GM18861 (cell line): ENCODE measurements at regions not wholly inside any gene's neighbourhood (a gene's known extent, or its start where the extent isn't known, plus 50 kb on each side); places are given as distances from the start of the nearest gene placed in this dataset.

ENCODE experiments used
- ATAC-seq: cut with Tn5 transposase; IDR thresholded peaks from one replicate; pipeline ENCODE4 v1.9.1; 2021; ENCODE audit not compliant: unreplicated experiment

DNA sequence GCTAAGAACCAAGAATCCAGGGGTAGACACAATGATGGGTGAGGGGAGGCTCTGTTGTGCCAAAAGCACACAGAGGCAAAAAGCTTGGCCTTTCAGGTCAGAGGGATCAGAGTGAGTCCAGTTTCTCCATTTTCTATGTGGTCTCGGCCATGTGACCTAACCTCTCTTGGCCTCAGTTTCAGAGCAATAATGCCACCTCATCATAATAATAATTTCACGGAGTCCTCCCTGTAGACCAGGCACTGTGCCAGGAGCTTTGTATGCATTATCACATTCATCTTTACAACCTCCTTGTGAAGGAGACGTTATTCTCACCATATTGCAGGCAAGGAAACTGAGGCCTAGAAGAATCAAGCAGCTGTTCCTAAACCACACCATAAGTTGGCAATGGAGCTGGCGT is 120.2 kb downstream of the WT1 start:
- ATAC-seq: no peak

- ATAC-seq: no peak
Measured at GRCh38 chr11:32316232-32316631, 119.1 kb downstream of the WT1 start.

DNA sequence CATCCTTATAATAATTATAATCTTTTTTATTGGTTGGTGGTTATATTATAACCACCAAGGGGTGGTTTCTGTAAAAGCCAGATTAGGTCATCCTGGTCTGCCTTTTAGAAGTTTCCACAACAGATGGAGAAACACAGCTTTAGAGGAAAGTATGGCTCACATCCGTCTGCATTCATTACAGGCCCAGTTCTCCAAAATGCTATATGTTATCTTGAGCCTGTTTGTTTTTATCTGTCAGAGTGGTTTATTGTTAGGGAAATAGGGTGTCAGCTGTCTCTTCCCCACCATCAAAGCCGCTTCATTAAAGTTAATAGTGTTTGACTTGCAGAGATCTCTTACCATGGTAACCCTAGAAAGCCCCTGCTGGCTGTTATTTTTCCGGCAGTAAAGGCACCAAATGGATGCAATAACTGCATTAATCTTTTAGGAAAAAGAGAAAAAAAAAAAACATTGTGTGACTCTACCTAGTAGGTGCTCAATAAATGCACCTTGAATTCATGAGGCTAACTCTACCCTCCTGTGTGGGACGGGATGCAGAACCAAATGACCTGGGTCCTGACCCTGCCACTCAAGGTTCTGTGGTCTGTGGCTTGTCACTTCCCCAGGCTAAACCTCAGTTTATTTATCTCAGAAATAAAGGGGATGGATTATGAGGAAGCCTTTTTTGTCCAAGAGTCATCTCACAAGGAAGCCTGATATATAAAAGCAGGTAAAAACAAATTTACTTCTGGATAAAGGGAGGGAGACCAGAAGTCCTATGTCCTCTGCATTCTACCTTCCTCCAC is 118.3 kb downstream of the WT1 start:
- no peak for ATAC-seq

DNA sequence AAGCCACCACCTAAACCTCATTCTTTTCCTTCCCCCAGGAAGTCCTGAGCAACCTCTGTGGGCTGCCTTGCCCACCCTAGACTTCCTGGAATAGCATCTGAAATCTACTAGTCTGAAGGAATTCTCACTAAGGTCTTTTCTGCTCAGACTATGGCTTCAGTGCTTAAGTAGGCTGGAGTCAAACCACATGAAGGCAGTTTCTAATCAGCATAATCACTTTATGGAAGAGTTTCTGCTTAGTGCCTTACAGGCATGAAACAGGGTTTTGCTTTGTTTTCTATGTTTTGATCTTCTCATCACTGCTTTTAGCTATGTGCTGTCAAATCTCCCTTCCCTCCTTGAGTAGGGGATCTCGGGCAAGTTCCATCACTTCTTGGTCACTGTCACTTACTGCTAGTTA is 117.7 kb downstream of the WT1 start:
- no peak for ATAC-seq

GRCh38 chr11:32318071-32319055 is 117.0 kb downstream of the WT1 start:
- no peak for ATAC-seq

DNA sequence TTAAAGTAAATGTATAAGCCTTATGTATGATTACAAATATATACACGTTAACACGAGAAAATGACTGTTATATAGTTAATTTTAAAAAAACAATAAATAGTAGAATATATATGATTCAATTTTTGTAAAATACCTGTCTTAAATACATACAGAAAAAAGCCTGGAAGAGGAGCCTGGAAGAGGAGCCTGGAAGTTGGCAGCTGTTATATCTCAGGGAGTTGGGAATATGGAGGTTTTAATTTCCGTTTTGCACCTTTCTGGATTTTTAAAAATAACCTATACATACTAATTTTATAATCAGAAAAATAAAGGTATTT is 111.6 kb downstream of the WT1 start:
- ATAC-seq: no peak

DNA sequence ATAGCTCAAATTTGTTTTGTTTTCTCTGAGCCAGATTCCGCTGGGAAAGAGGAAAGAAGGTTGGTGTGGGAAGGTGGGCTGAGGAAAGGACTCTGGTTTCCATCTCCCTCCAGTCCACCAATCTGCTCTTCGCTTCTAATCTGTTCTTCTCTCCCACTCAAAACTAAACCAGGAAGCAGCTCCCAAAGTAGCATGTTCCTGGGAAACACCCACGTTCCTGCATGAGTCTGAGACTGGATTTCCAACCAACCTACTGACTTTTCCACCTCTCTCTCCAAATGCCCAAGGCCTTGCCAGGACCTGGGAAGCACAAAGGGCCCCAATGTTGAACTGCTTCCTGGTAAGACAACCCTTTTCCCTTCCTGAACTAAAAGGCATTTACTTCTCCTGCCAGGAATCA is 110.2 kb downstream of the WT1 start:
- ATAC-seq: no peak

DNA sequence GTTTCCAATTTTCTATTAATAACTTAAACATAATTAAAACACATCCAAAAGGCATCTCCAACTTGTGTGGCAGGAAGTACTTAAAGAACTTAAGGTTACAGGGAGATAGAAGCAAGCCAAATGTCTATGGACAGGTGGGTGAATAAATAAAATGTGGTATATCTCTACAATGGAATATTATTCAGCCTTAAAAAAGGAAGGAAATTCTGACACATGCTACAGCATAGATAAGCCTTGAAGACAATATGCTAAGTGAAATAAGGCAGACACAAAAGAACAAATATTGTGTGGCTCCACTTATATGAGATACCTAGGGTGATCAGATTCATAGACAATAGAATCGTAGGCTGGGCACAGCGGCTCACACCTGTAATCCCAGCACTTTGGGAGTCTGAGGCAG is 109.6 kb downstream of the WT1 start:
- ATAC-seq: no peak

- ATAC-seq: no peak
Measured at GRCh38 chr11:32326522-32326921, 108.8 kb downstream of the WT1 start.

GRCh38 chr11:32328392-32328791 is 106.9 kb downstream of the WT1 start:
- ATAC-seq: no peak

DNA sequence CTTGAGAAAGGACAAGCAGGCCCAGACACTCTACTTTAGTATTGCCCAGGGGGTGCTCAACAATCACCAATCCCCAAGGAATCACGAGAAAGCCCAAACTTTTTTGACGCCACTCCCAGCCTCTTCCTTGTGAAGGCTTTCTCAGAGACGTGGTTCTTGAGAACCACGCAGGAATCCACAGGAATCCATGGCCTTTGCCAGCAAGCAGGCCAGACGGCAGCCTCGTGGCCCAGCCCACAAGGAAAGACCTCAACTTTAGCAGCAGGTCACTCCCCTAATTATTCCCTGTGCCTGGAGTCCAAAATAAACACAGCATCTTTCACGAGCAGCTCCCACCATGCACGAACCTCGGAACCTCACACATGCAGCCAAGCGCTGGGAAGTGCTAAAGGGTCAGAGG is 104.2 kb downstream of the WT1 start:
- ATAC-seq: no peak

DNA sequence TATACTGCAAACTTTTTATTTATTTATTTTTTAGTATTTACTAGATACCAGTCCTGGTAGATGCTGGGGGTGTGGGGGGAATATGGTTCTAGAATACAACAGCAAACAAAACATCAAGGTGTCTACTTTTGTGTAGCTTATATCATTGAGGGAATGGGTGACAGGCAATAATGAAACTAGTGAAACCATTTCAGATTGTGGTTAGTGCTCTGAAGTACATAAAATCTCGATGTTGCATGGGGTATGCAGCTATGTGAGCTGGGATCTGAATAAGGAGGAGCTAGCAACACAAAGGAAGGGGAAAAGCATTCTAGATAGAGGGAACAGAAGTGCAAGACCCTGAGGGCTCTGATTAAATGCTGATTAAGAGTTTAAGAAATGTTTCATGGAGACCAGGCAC is 103.5 kb downstream of the WT1 start:
- ATAC-seq: no peak

DNA sequence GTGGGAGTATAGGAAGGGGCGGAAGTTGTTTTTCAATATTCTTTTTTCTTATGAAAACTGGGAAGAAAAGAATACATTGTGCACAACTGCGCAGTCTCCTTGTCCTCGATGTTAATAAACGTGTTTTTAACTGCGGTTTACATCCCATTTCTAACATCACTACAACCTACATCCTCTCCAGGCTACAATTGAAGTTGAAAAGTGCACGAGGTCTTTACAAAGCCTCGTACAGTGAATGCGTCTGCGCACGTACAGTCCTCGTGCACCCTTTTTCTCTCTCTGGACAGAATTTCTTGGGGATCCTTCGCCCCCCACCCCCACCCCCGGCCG is 102.4 kb downstream of the WT1 start:
- ATAC-seq: no peak

- ATAC-seq: no peak
Measured at GRCh38 chr11:32333320-32333991, 101.9 kb downstream of the WT1 start.

GRCh38 chr11:32334822-32335221 is 100.5 kb downstream of the WT1 start:
- no peak for ATAC-seq
